K562 (cell line): ENCODE measurements at regions not wholly inside any gene's neighbourhood (a gene's known extent, or its start where the extent isn't known, plus 50 kb on each side); places are given as distances from the start of the nearest gene placed in this dataset.

Source experiments
- ATAC-seq: fragments of 200-7000 bp; cut with Tn5 transposase; 3 replicates; pipeline ENCODE4 v1.9.1; 2020; ENCODE audit warnings: moderate library complexity
- BruUV-seq: library from RNA; stranded (reverse); fragments of 400-500 nt; replicated peaks from 2 replicates; lab custom pipeline; 2021; lab: Mats Ljungman, UMichigan
- CTCF ChIA-PET: fragments of 300-600 bp; formaldehyde crosslinking; extraction: SDS; loops from one replicate; lab custom pipeline; 2021; ENCODE audit warnings: low intra/inter-chr PET ratio; lab: Yijun Ruan, JAX
- POLR2A ChIA-PET: fragments of 300-600, 350-650 bp; sonication (Branson Sonifier 250); formaldehyde crosslinking; extraction: SDS; loops from one replicate; lab custom pipeline; 2021; ENCODE audit warnings: antibody characterized with exemption, inconsistent platforms; lab: Yijun Ruan, JAX
- DNase-seq, 4 experiments: peaks; one replicate each; pipeline versions ENCODE4 v3.0.0 to v3.0.0-alpha.2; 2011 to 2018; ENCODE audit warnings: low spot score in 3 of 4, mixed read lengths in 3 of 4; ENCODE audit errors: extremely low read depth in 1 of 4
- FAIRE-seq: peaks from 2 replicates; lab custom pipeline; 2011; peaks lifted over from hg19 to GRCh38; lab: Jason Lieb, UNC
- H2AFZ ChIP-seq: 2 replicates; pipeline ENCODE4 v1.6.0; 2011; ENCODE audit warnings: low read depth, low read length, control low read depth, inconsistent platforms
- H3K27ac ChIP-seq: fragments of 200-600 bp; 3 replicates; pipeline ENCODE4 v1.8.0; 2011; ENCODE audit warnings: low read depth, mild to moderate bottlenecking, control low read depth, inconsistent platforms, low read length, moderate library complexity, mixed read lengths; ENCODE audit errors: extremely low read depth
- H3K27me3 ChIP-seq, 2 experiments: fragments of 300-600 bp in 1 of 2; 2 replicates in 1 of 2; 3 replicates in 1 of 2; pipeline versions ENCODE4 v1.6.0 to v1.8.0; 2011; ENCODE audit warnings: inconsistent platforms in 2 of 2, low read length in 2 of 2, mild to moderate bottlenecking in 1 of 2, mixed read lengths in 1 of 2, moderate library complexity in 1 of 2; ENCODE audit not compliant: control insufficient read depth in 2 of 2, insufficient read depth in 2 of 2
- H3K36me3 ChIP-seq: fragments of 300-600 bp; 3 replicates; pipeline ENCODE4 v1.8.0; 2011; ENCODE audit warnings: mild to moderate bottlenecking, low read length, inconsistent platforms; ENCODE audit not compliant: control insufficient read depth, insufficient read depth
- H3K4me1 ChIP-seq, 2 experiments: fragments of 200-600 bp in 1 of 2; replicated peaks in 1 of 2; 2 replicates in 1 of 2; 3 replicates in 1 of 2; pipeline versions ENCODE4 v1.5.1 to v1.8.0; 2011; ENCODE audit warnings: inconsistent platforms in 2 of 2, low read length in 2 of 2, mild to moderate bottlenecking in 1 of 2, mixed read lengths in 1 of 2, moderate library complexity in 1 of 2; ENCODE audit not compliant: control insufficient read depth in 2 of 2, insufficient read depth in 2 of 2
- H3K4me2 ChIP-seq: 2 replicates; pipeline ENCODE4 v1.6.1; 2011; ENCODE audit warnings: low read length, control low read depth, inconsistent platforms, mixed read lengths; ENCODE audit not compliant: insufficient read depth
- H3K4me3 ChIP-seq: fragments of 200-600 bp; sonication (generic), shearing (Covaris generic); 2 replicates; pipeline ENCODE4 v1.5.1; 2016; ENCODE audit warnings: control low read depth, inconsistent platforms
- H3K79me2 ChIP-seq: fragments of 200-600 bp; 3 replicates; pipeline ENCODE4 v1.8.0; 2011; ENCODE audit warnings: low read length, inconsistent platforms; ENCODE audit not compliant: control insufficient read depth, insufficient read depth
- H3K9ac ChIP-seq, 2 experiments: 2 replicates each; pipeline versions ENCODE4 v1.6.0 to v1.6.1; 2011; ENCODE audit warnings: low read depth in 2 of 2, low read length in 2 of 2, control low read depth in 1 of 2, inconsistent platforms in 1 of 2, mild to moderate bottlenecking in 1 of 2, mixed read lengths in 1 of 2; ENCODE audit not compliant: insufficient read depth in 1 of 2
- H3K9me1 ChIP-seq: one replicate; pipeline ENCODE4 v1.6.0; 2011; ENCODE audit warnings: inconsistent platforms, mild to moderate bottlenecking, low read length, moderate library complexity; ENCODE audit not compliant: control insufficient read depth, insufficient read depth
- H3K9me3 ChIP-seq: replicated peaks from 2 replicates; pipeline ENCODE4 v1.5.1; 2011; ENCODE audit warnings: low read depth, low read length, inconsistent platforms; ENCODE audit not compliant: control insufficient read depth, insufficient read depth
- H4K20me1 ChIP-seq: replicated peaks from 2 replicates; pipeline ENCODE4 v1.6.1; 2011; ENCODE audit warnings: low read length, inconsistent platforms, mixed read lengths; ENCODE audit not compliant: control insufficient read depth, insufficient read depth
- ARID4B ChIP-seq: sonication (generic); formaldehyde crosslinking; IDR thresholded peaks from 2 replicates; pipeline ENCODE4 v1.8.0; 2022; ENCODE audit warnings: mild to moderate bottlenecking, missing genetic modification reagents
- EGR1 ChIP-seq: fragments of 450-650 bp; conservative IDR thresholded peaks from 2 replicates; pipeline ENCODE4 v1.6.1; 2017; ENCODE audit warnings: mild to moderate bottlenecking
- KAT8 ChIP-seq: fragments of 450-650 bp; IDR thresholded peaks from 2 replicates; pipeline ENCODE4 v1.6.1; 2016; ENCODE audit warnings: low read depth, mild to moderate bottlenecking
- KLF16 ChIP-seq: IDR thresholded peaks from 2 replicates; pipeline ENCODE4 v1.6.1; 2016; ENCODE audit warnings: antibody characterized with exemption
- MECOM ChIP-seq: fragments of 250-450 bp; sonication (Bioruptor Pico); IDR thresholded peaks from 2 replicates; pipeline ENCODE4 v1.8.0; 2022; ENCODE audit warnings: inconsistent platforms
- PRPF4 ChIP-seq: fragments of 200-400 bp; formaldehyde crosslinking; IDR thresholded peaks from one replicate; pipeline ENCODE4 v1.6.1; 2017; ENCODE audit warnings: low read length, low read depth, mild to moderate bottlenecking; ENCODE audit not compliant: insufficient read depth, poor library complexity, severe bottlenecking
- RAD51 ChIP-seq: fragments of 450-650 bp; IDR thresholded peaks from 2 replicates; pipeline ENCODE4 v1.7.1; 2016; ENCODE audit warnings: low read depth, mild to moderate bottlenecking, borderline replicate concordance
- RCOR1 ChIP-seq, 2 experiments: IDR thresholded peaks; 2 replicates each; pipeline ENCODE4 v1.6.1; 2012; ENCODE audit warnings: low read depth in 2 of 2, low read length in 2 of 2, borderline replicate concordance in 1 of 2, improper control_type of control experiment in 1 of 2
- SMARCE1 ChIP-seq: fragments of 450-650 bp; IDR thresholded peaks from 2 replicates; pipeline ENCODE4 v1.7.1; 2016; ENCODE audit warnings: mild to moderate bottlenecking
- XRCC5 ChIP-seq: fragments of 200-400 bp; formaldehyde crosslinking; IDR thresholded peaks from 2 replicates; pipeline ENCODE4 v1.6.1; 2017; ENCODE audit warnings: low read depth, mild to moderate bottlenecking, low read length
- ZNF12 ChIP-seq: sonication (generic); formaldehyde crosslinking; IDR thresholded peaks from 2 replicates; pipeline ENCODE4 v1.4.0; 2020; ENCODE audit warnings: mild to moderate bottlenecking, missing genetic modification reagents
- ZNF644 ChIP-seq: fragments of 200-800 bp; sonication (Bioruptor generic); IDR thresholded peaks from 2 replicates; pipeline ENCODE4 v1.6.1; 2016; ENCODE audit warnings: low read depth, missing genetic modification characterization, missing compliant biosample characterization
- WGBS: fragments of 100-300 bp; shearing (Covaris generic); methylation state at CpG from one replicate; pipeline ENCODE4 v1.1.6; 2016; ENCODE audit warnings: low coverage, mixed read lengths; ENCODE audit not compliant: insufficient coverage; ENCODE audit errors: missing lambda C conversion rate; 5-methylcytosine and 5-hydroxymethylcytosine counted together
- in situ Hi-C: fragments of 300-500 bp; cut with MboI; formaldehyde crosslinking; loops from 4 replicates; pipeline ENCODE4 v1.15.0; 2018; ENCODE audit warnings: inconsistent platforms, mixed read lengths
- intact Hi-C: fragments of 100-400 bp; cut with micrococcal nuclease; formaldehyde crosslinking; loops from 2 replicates; pipeline ENCODE4 v1.14.2; 2022

GRCh38 chr3:137295336-137295735 is 337.6 kb downstream of the IL20RB start:
- Histone ChIP-seq H3K9me3 (no peaks in the 10 kb centered on the region), H3K4me3 (no peak overlapping the region), H3K4me1 (no peaks in the 10 kb centered on the region), H4K20me1 (no peaks in the 10 kb centered on the region), H3K9me1 (no peaks in the 10 kb centered on the region), H3K27me3 (no peaks in the 10 kb centered on the region), H3K27ac (no peak overlapping the region), H3K4me2 (no peak overlapping the region), H3K79me2 (no peaks in the 10 kb centered on the region), H3K36me3 (no peaks in the 10 kb centered on the region), H3K9ac (no peak overlapping the region), H2AFZ (no peak overlapping the region)
- in situ Hi-C loops, result no loop called here
- intact Hi-C loops, result no loop called here
- FAIRE-seq (no peak), DNase-seq (no peak), ATAC-seq (no peak)
- TF ChIP-seq ZNF644, result no peak
- WGBS, result 3% methylated on average over 2 of the region's 3 CpGs
- ChIA-PET CTCF (no interaction called here), POLR2A (no interaction called here)
- BruUV-seq, result no TSS peak

GRCh38 chr3:137296116-137296515 is 338.3 kb downstream of the IL20RB start:
- no peak overlapping the region for H3K4me3 ChIP-seq
- H2AFZ ChIP-seq, result no peak overlapping the region
- DNase-seq (no peak), ATAC-seq (no peak), FAIRE-seq (no peak)
- H3K79me2 ChIP-seq, result no peaks in the 10 kb centered on the region
- ChIA-PET CTCF (no interaction called here), POLR2A (no interaction called here)
- TF ChIP-seq MECOM (no peak), ARID4B (CRISPR knock-in tag) (no peak), EGR1 (no peak), SMARCE1 (no peak), XRCC5 (no peak), RCOR1 (IDR thresholded peaks at IDR 0.05; ENCODE audit: borderline replicate concordance in 1 of 2, low read depth in 2 of 2, low read length in 2 of 2) (no peak), PRPF4 (no peak), KLF16 (no peak), KAT8 (no peak), ZNF12 (no peak), RAD51 (no peak)
- intact Hi-C loops, result no loop called here
- 8% methylated on average over 2 of the region's 2 CpGs for WGBS
- H3K9me3 ChIP-seq, result no peaks in the 10 kb centered on the region
- no TSS peak for BruUV-seq
- no peaks in the 10 kb centered on the region for H3K27me3 ChIP-seq
- H3K9me1 ChIP-seq, result no peaks in the 10 kb centered on the region
- H3K4me2 ChIP-seq, result no peak overlapping the region
- in situ Hi-C loops, result no loop called here
- no peak overlapping the region for H3K9ac ChIP-seq
- no peaks in the 10 kb centered on the region for H3K4me1 ChIP-seq
- H3K27ac ChIP-seq, result no peak overlapping the region
- no peaks in the 10 kb centered on the region for H4K20me1 ChIP-seq
- H3K36me3 ChIP-seq, result no peaks in the 10 kb centered on the region
